GM12864 (cell line): ENCODE measurements at regions not wholly inside any gene's neighbourhood (a gene's known extent, or its start where the extent isn't known, plus 50 kb on each side); places are given as distances from the start of the nearest gene placed in this dataset.

Experiments used
- DNase-seq: peaks from one replicate; pipeline ENCODE4 v3.0.0-alpha.2; 2011; ENCODE audit warnings: low read depth
- H3K4me3 ChIP-seq: 2 replicates; pipeline ENCODE4 v1.5.1; 2011; ENCODE audit warnings: mild to moderate bottlenecking, low read depth, low read length, control low read depth
- TF ChIP-seq, protein P1 (sequence below): IDR thresholded peaks from 2 replicates; pipeline ENCODE4 v1.5.1; 2011; ENCODE audit warnings: low read depth, mild to moderate bottlenecking, moderate library complexity, low read length, control low read depth, inconsistent platforms; ENCODE audit errors: missing control alignments

DNA sequence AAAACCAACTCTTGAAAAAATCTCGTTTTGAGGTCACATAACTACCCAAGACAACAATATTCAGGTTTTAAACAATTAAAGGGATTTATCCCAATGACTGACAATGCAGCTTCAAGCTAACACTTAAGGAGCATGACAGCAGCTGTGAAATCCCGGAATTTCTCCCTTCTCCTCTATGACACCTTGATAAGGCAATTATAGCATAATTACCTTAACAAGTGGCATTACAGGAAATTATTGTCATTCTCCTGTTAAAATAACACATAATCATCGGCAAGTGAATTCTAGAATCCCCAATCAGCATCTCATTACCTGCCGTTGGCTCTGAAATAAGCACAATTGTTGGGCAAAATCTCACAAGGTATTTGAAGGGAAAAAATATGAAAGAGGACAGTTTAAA is 417.0 kb upstream of the PFKP start:
- H3K4me3 ChIP-seq: no peak overlapping the region
- TF ChIP-seq, protein P1, sequence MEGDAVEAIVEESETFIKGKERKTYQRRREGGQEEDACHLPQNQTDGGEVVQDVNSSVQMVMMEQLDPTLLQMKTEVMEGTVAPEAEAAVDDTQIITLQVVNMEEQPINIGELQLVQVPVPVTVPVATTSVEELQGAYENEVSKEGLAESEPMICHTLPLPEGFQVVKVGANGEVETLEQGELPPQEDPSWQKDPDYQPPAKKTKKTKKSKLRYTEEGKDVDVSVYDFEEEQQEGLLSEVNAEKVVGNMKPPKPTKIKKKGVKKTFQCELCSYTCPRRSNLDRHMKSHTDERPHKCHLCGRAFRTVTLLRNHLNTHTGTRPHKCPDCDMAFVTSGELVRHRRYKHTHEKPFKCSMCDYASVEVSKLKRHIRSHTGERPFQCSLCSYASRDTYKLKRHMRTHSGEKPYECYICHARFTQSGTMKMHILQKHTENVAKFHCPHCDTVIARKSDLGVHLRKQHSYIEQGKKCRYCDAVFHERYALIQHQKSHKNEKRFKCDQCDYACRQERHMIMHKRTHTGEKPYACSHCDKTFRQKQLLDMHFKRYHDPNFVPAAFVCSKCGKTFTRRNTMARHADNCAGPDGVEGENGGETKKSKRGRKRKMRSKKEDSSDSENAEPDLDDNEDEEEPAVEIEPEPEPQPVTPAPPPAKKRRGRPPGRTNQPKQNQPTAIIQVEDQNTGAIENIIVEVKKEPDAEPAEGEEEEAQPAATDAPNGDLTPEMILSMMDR: no peak
- no peak for DNase-seq

DNA sequence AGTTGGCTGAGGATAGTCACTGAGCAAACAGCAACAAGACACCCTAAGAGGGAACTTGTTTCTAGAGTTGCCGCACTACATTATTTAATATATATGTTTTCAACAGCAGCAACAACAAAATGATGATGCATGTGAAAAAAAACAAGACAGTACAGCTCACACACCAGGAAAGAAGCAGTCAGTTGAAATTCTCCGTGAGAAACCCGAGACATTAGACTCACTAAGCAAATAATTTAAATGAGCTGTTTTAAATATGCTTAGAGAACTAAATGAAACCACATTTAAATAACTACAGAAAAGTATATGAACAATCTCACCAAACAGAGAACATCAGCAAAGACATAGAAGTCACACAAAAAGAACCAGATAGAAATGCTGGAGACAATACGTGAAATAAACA is 426.3 kb upstream of the PFKP start:
- TF ChIP-seq, protein P1: no peak
- no peak overlapping the region for H3K4me3 ChIP-seq
- DNase-seq: no peak

GRCh38 chr10:2633630-2634029 is 433.7 kb upstream of the PFKP start:
- TF ChIP-seq, protein P1: no peak
- no peak overlapping the region for H3K4me3 ChIP-seq
- DNase-seq: no peak

DNA sequence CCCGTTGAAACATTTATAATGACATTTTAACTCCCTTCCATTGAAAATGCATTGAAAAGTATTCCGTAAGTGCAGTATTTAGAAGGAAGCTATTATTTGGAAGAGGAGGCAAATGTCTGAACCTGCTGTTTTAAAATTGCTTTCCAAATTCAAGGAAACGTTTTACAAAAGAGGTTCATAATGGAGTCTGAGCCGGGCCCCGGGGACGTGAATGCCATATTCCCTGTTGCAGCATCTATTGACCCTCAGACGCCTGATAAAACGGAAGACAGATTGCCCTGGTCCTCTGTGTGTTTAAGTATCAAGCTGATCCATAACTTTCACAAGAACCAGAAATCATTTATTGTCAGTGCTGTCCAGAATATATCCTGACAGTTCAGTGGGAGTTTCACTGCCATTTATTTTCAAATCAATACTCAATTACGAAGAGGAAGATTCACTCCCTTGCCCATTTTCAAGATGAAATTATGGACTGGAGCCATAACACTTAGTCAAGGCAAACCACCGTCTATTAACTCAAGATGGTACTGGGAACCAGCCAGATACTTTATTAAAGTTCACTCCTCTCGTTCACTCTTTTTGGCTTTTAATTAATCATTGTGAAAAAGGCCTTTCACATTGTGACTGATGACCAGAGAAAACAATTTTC is 435.7 kb upstream of the PFKP start:
- TF ChIP-seq, protein P1: no peak
- no peak overlapping the region for H3K4me3 ChIP-seq
- no peak for DNase-seq

- TF ChIP-seq, protein P1: no peak
- H3K4me3 ChIP-seq: no peak overlapping the region
Observed at GRCh38 chr10:2628705-2629104, 438.6 kb upstream of the PFKP start.

DNA sequence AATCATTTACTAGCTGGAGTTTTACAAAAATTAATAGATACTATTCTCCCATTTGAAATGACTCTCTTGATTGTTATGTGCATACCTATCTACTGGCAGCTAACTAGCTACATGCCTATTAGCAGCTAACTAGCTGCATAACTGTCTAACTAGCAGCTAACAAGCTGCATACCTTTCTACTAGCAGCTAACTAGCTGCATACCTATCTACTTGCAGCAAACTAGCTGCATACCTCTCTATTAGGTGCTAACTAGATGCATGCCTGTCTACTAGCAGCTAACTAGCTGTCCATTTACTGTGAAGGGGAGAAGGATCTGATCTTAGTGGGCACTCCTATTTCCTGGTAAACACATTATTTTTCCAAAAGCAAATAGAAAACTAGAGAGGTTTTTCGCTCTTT is 439.4 kb upstream of the PFKP start:
- TF ChIP-seq, protein P1: no peak
- no peak for DNase-seq
- no peak overlapping the region for H3K4me3 ChIP-seq

More at GRCh38 chr10:2628705-2629104, 438.6 kb upstream of the PFKP start:
- DNase-seq: no peak

DNA sequence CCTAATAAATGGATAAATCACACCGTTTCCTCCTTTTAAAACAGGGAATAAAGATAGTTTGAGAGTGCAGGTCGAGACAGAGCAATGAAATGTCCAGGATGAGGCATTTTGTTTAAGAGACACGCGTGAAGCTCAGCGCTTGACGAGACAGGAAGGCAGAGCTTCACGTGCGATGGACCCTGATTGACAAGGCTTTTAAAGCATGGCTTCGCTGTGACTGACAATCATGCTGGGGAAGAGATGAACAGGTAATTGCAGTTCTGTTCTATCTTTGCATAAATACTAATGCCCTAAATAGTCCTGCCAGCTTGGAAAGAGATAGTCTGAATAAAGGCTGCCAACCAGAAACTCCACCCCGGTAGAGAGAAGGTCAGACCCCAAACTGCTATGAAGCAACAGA is 442.3 kb upstream of the PFKP start:
- TF ChIP-seq, protein P1: no peak
- no peak for DNase-seq
- H3K4me3 ChIP-seq: no peak overlapping the region
